ENCODE measurements at regions not wholly inside any gene's neighbourhood (a gene's known extent, or its start where the extent isn't known, plus 50 kb on each side); places are given as distances from the start of the nearest gene placed in this dataset.
"Not testable (repeated sequence)": the region's sequence is repeated elsewhere in the genome, so short reads cannot be mapped to it uniquely, and the experiment has no call there.

GRCh38 chr7:155950898-155951553, 138.8 kb upstream of the SHH start:
- DNase-seq (ENCODE audit: low read depth in 2 of 2), result no peak

GRCh38 chr7:155948845-155949244, 136.6 kb upstream of the SHH start:
- DNase-seq (ENCODE audit: low read depth in 2 of 2), result no peak

GRCh38 chr7:155948423-155948822, 136.2 kb upstream of the SHH start:
- DNase-seq (ENCODE audit: low read depth in 2 of 2), result no peak

GRCh38 chr7:155947051-155947450, 134.8 kb upstream of the SHH start:
- DNase-seq (ENCODE audit: low read depth in 2 of 2), result no peak

- no peak for DNase-seq (ENCODE audit: low read depth in 2 of 2)
These were observed 133.5 kb upstream of the SHH start for GRCh38 chr7:155945670-155946325.

- DNase-seq (ENCODE audit: low read depth in 2 of 2), result no peak
These were observed 132.6 kb upstream of the SHH start for GRCh38 chr7:155944901-155945300.

- no peak for DNase-seq (ENCODE audit: low read depth in 2 of 2)
These were observed 131.1 kb upstream of the SHH start for GRCh38 chr7:155943251-155943899.

GRCh38 chr7:155942226-155942950, 130.1 kb upstream of the SHH start:
- DNase-seq (ENCODE audit: low read depth in 2 of 2), result no peak

GRCh38 chr7:155941688-155942087, 129.4 kb upstream of the SHH start:
- DNase-seq (ENCODE audit: low read depth in 2 of 2), result no peak

- no peak for DNase-seq (ENCODE audit: low read depth in 2 of 2)
These were observed 127.1 kb upstream of the SHH start for GRCh38 chr7:155939350-155939749.

GRCh38 chr7:155938129-155938528, 125.9 kb upstream of the SHH start:
- no peak for DNase-seq (ENCODE audit: low read depth in 2 of 2)

GRCh38 chr7:155935726-155936125, 123.5 kb upstream of the SHH start:
- no peak for DNase-seq (ENCODE audit: low read depth in 2 of 2)

GRCh38 chr7:155935005-155935557, 122.8 kb upstream of the SHH start:
- DNase-seq (ENCODE audit: low read depth in 2 of 2), result no peak

- DNase-seq (ENCODE audit: low read depth in 2 of 2), result not testable (repeated sequence)
These were observed 120.1 kb upstream of the SHH start for GRCh38 chr7:155932324-155932723.

- no peak for DNase-seq (ENCODE audit: low read depth in 2 of 2)
These were observed 119.3 kb upstream of the SHH start for GRCh38 chr7:155931396-155932085.

GRCh38 chr7:155930527-155930926, 118.3 kb upstream of the SHH start:
- no peak for DNase-seq (ENCODE audit: low read depth in 2 of 2)

- DNase-seq (ENCODE audit: low read depth in 2 of 2), result no peak
These were observed 117.8 kb upstream of the SHH start for GRCh38 chr7:155930061-155930460.

- DNase-seq (ENCODE audit: low read depth in 2 of 2), result no peak
These were observed 116.3 kb upstream of the SHH start for GRCh38 chr7:155928583-155928982.

- DNase-seq (ENCODE audit: low read depth in 2 of 2), result no peak
These were observed 115.6 kb upstream of the SHH start for GRCh38 chr7:155927905-155928304.

GRCh38 chr7:155925682-155926081, 113.4 kb upstream of the SHH start:
- DNase-seq (ENCODE audit: low read depth in 2 of 2), result no peak

GRCh38 chr7:155922067-155922816, 110.0 kb upstream of the SHH start:
- DNase-seq (ENCODE audit: low read depth in 2 of 2), result no peak
